ENCODE measurements at regions not wholly inside any gene's neighbourhood (a gene's known extent, or its start where the extent isn't known, plus 50 kb on each side); places are given as distances from the start of the nearest gene placed in this dataset.

GRCh38 chr5:67465537-67466207 is 269.1 kb upstream of the CD180 start:
- Histone ChIP-seq H3K27ac (no peak overlapping the region), H3K4me3 (no peak overlapping the region), H2AFZ (no peak overlapping the region), H3K79me2 (ENCODE audit: low read depth) (no peaks in the 10 kb centered on the region), H3K4me2 (no peak overlapping the region), H3K27me3 (ENCODE audit: insufficient read depth, low read depth) (no peaks in the 10 kb centered on the region), H3K4me1 (replicated peaks; ENCODE audit: insufficient read depth) (no peaks in the 10 kb centered on the region), H3K9me3 (ENCODE audit: insufficient read depth, low read depth) (no peaks in the 10 kb centered on the region), H3K36me3 (ENCODE audit: low read depth) (no peaks in the 10 kb centered on the region), H3K9me2 (ENCODE audit: insufficient read depth) (no peaks in the 10 kb centered on the region), H4K20me1 (ENCODE audit: insufficient read depth) (no peaks in the 10 kb centered on the region; the same call in 1 of the 2 replicates), H3F3A (ENCODE audit: insufficient read depth, low read depth) (no peaks in the 10 kb centered on the region)
- intact Hi-C loops (cut with micrococcal nuclease; ENCODE audit: unreplicated experiment) = no loop called here
- ChIA-PET POLR2A (ENCODE audit: unreplicated experiment) (no interaction called here), CTCF (no interaction called here)
- no peak for DNase-seq
- BruUV-seq (replicated peaks) = no TSS peak
- no peak for TF ChIP-seq EZH2 (IDR thresholded peaks at IDR 0.05; ENCODE audit: low read depth)
- no peak for TF ChIP-seq CTCF (conservative IDR thresholded peaks at IDR 0.05)

- no peak for DNase-seq
- intact Hi-C loops (cut with micrococcal nuclease; ENCODE audit: unreplicated experiment) = no loop called here
- no peak for TF ChIP-seq EZH2 (IDR thresholded peaks at IDR 0.05; ENCODE audit: low read depth)
- ChIA-PET CTCF (no interaction called here), POLR2A (ENCODE audit: unreplicated experiment) (no interaction called here)
- no peak overlapping the region for H3K27ac ChIP-seq
- H3K9me2 ChIP-seq (ENCODE audit: insufficient read depth) = no peaks in the 10 kb centered on the region
- H2AFZ ChIP-seq = no peak overlapping the region
- no TSS peak for BruUV-seq (replicated peaks)
- no peak overlapping the region for H3K4me3 ChIP-seq
- H3K36me3 ChIP-seq (ENCODE audit: low read depth) = no peaks in the 10 kb centered on the region
- H3K27me3 ChIP-seq (ENCODE audit: insufficient read depth, low read depth) = no peaks in the 10 kb centered on the region
- H4K20me1 ChIP-seq (ENCODE audit: insufficient read depth) = no peaks in the 10 kb centered on the region
- no peaks in the 10 kb centered on the region for H3K79me2 ChIP-seq (ENCODE audit: low read depth)
- H3K4me2 ChIP-seq = no peak overlapping the region
- H3K9me3 ChIP-seq (ENCODE audit: insufficient read depth, low read depth) = no peaks in the 10 kb centered on the region
- no peaks in the 10 kb centered on the region for H3K4me1 ChIP-seq (replicated peaks; ENCODE audit: insufficient read depth)
- no peaks in the 10 kb centered on the region for H3F3A ChIP-seq (ENCODE audit: insufficient read depth, low read depth)
Measured at GRCh38 chr5:67462147-67462546, 265.5 kb upstream of the CD180 start.

GRCh38 chr5:67459253-67459652 is 262.7 kb upstream of the CD180 start:
- TF ChIP-seq EZH2 (IDR thresholded peaks at IDR 0.05; ENCODE audit: low read depth) = no peak
- BruUV-seq (replicated peaks) = no TSS peak
- CTCF ChIA-PET = no interaction called here

GRCh38 chr5:67455970-67456369 is 259.4 kb upstream of the CD180 start:
- BruUV-seq (replicated peaks) = no TSS peak
- H3K27ac ChIP-seq = no peak overlapping the region
- H3K4me3 ChIP-seq = no peak overlapping the region
- H4K20me1 ChIP-seq (ENCODE audit: insufficient read depth) = no peaks in the 10 kb centered on the region
- no peaks in the 10 kb centered on the region for H3K36me3 ChIP-seq (ENCODE audit: low read depth)
- no peaks in the 10 kb centered on the region for H3K79me2 ChIP-seq (ENCODE audit: low read depth)
- ChIA-PET CTCF (no interaction called here), POLR2A (ENCODE audit: unreplicated experiment) (no interaction called here)
- H3K9me2 ChIP-seq (ENCODE audit: insufficient read depth) = no peaks in the 10 kb centered on the region
- no peak for TF ChIP-seq EZH2 (IDR thresholded peaks at IDR 0.05; ENCODE audit: low read depth)
- no peak for TF ChIP-seq CTCF (conservative IDR thresholded peaks at IDR 0.05)
- H3F3A ChIP-seq (ENCODE audit: insufficient read depth, low read depth) = no peaks in the 10 kb centered on the region
- H3K4me1 ChIP-seq (replicated peaks; ENCODE audit: insufficient read depth) = no peaks in the 10 kb centered on the region
- no peaks in the 10 kb centered on the region for H3K27me3 ChIP-seq (ENCODE audit: insufficient read depth, low read depth)
- H2AFZ ChIP-seq = no peak overlapping the region
- DNase-seq = no peak
- H3K4me2 ChIP-seq = no peak overlapping the region
- H3K9me3 ChIP-seq (ENCODE audit: insufficient read depth, low read depth) = no peaks in the 10 kb centered on the region
- intact Hi-C loops (cut with micrococcal nuclease; ENCODE audit: unreplicated experiment) = no loop called here

More at GRCh38 chr5:67459253-67459652, 262.7 kb upstream of the CD180 start:
- intact Hi-C loops (cut with micrococcal nuclease; ENCODE audit: unreplicated experiment) = no loop called here
- Histone ChIP-seq H3K27me3 (ENCODE audit: insufficient read depth, low read depth) (no peaks in the 10 kb centered on the region), H3K4me1 (replicated peaks; ENCODE audit: insufficient read depth) (no peaks in the 10 kb centered on the region), H3K4me2 (no peak overlapping the region), H3K79me2 (ENCODE audit: low read depth) (no peaks in the 10 kb centered on the region), H3K4me3 (no peak overlapping the region), H3K36me3 (ENCODE audit: low read depth) (no peaks in the 10 kb centered on the region), H3K9me2 (ENCODE audit: insufficient read depth) (no peaks in the 10 kb centered on the region), H3K9me3 (ENCODE audit: insufficient read depth, low read depth) (no peaks in the 10 kb centered on the region), H3F3A (ENCODE audit: insufficient read depth, low read depth) (no peaks in the 10 kb centered on the region), H3K27ac (no peak overlapping the region), H2AFZ (no peak overlapping the region), H4K20me1 (ENCODE audit: insufficient read depth) (no peaks in the 10 kb centered on the region)
- POLR2A ChIA-PET (ENCODE audit: unreplicated experiment) = no interaction called here
- no peak for DNase-seq
